ENCODE measurements at regions not wholly inside any gene's neighbourhood (a gene's known extent, or its start where the extent isn't known, plus 50 kb on each side); places are given as distances from the start of the nearest gene placed in this dataset.
A peak's percentile ranks its signal among the peaks of the same experiment; 100 is the strongest.

GRCh38 chr1:199150756-199151155, 511.9 kb downstream of the PTPRC start:
- POLR2A ChIA-PET: interaction anchor here (1.7 kb wide), 1 partner anchor 214 kb away, joined by 4 read pairs; no protein-coding TSS in a partner anchor
- H3K9ac ChIP-seq (ENCODE audit: control insufficient read depth, insufficient read depth, low read length): no peak overlapping the region
- H2AFZ ChIP-seq (ENCODE audit: control insufficient read depth, low read depth, low read length): no peak overlapping the region
- peaks cover 12% of the 10 kb centered on the region; the same call in 1 of the 2 replicates for H3K4me1 ChIP-seq (ENCODE audit: control insufficient read depth, insufficient read depth, low read length)
- CTCF ChIA-PET: no interaction called here
- BruUV-seq (replicated peaks): no TSS peak
- in situ Hi-C loops (cut with MboI) (no loop called here), intact Hi-C loops (cut with micrococcal nuclease; ENCODE audit: unreplicated experiment) (loop anchor here (5.0 to 10.0 kb wide), 2 partner anchors 68 to 216 kb away; no protein-coding TSS in a partner anchor)
- H3K4me3 ChIP-seq: no peak overlapping the region
- no peaks in the 10 kb centered on the region for H3K36me3 ChIP-seq (ENCODE audit: control insufficient read depth in 2 of 2, insufficient read depth in 2 of 2, low read length in 1 of 2)
- H3K27me3 ChIP-seq (replicated peaks in 1 of 2; ENCODE audit: control insufficient read depth in 2 of 2, insufficient read depth in 2 of 2, low read length in 1 of 2): no peaks in the 10 kb centered on the region
- no peaks in the 10 kb centered on the region for H4K20me1 ChIP-seq (ENCODE audit: control insufficient read depth, insufficient read depth)
- no peak for TF ChIP-seq USF2 (IDR thresholded peaks at IDR 0.05; ENCODE audit: borderline replicate concordance, low read depth, low read length)
- no peak for TF ChIP-seq SIN3A (IDR thresholded peaks at IDR 0.05; ENCODE audit: low read depth, low read length)
- peak; percentile 16; the same call in 1 of the 2 replicates for TF ChIP-seq JUNB (IDR thresholded peaks at IDR 0.05)
- RAD21 ChIA-PET (ENCODE audit: unreplicated experiment): interaction anchor here (0.6 to 4.6 kb wide), 3 partner anchors 46 to 214 kb away, joined by 3 to 22 read pairs (median 7); no protein-coding TSS in a partner anchor
- H3K79me2 ChIP-seq (ENCODE audit: control insufficient read depth, insufficient read depth, low read length): no peaks in the 10 kb centered on the region
- H3K9me3 ChIP-seq (replicated peaks; ENCODE audit: control insufficient read depth, insufficient read depth, low read length): no peaks in the 10 kb centered on the region; the same call in 2 of the 3 replicates
- H3K4me2 ChIP-seq (ENCODE audit: control insufficient read depth, insufficient read depth): no peak overlapping the region
- ATAC-seq: no peak
- SMC1A ChIA-PET (ENCODE audit: uncharacterized antibody, unreplicated experiment): interaction anchor here (0.9 kb wide), 1 partner anchor 76 kb away, joined by 3 read pairs; no protein-coding TSS in a partner anchor
- FAIRE-seq: no peak
- WGBS (ENCODE audit: insufficient coverage, insufficient replicate concordance, low lambda C conversion rate, missing lambda C conversion rate): 42% methylated on average over 1 of the region's 1 CpG
- DNase-seq (ENCODE audit: low read depth, low spot score): no peak
- no peak overlapping the region for H3K27ac ChIP-seq (ENCODE audit: control insufficient read depth, insufficient read depth)

GRCh38 chr1:199151634-199152425, 513.0 kb downstream of the PTPRC start:
- BruUV-seq (replicated peaks): no TSS peak
- ATAC-seq (peak; percentile 85), FAIRE-seq (peak; percentile 81), DNase-seq (ENCODE audit: low read depth, low spot score) (no peak)
- Histone ChIP-seq H3K36me3 (ENCODE audit: control insufficient read depth in 2 of 2, insufficient read depth in 2 of 2, low read length in 1 of 2) (no peaks in the 10 kb centered on the region), H3K4me3 (no peak overlapping the region; the same call in 1 of the 2 replicates), H3K9ac (ENCODE audit: control insufficient read depth, insufficient read depth, low read length) (no peak overlapping the region), H3K9me3 (replicated peaks; ENCODE audit: control insufficient read depth, insufficient read depth, low read length) (no peaks in the 10 kb centered on the region; the same call in 2 of the 3 replicates), H3K4me1 (ENCODE audit: control insufficient read depth, insufficient read depth, low read length) (peaks cover 12% of the 10 kb centered on the region; the same call in 1 of the 2 replicates), H3K79me2 (ENCODE audit: control insufficient read depth, insufficient read depth, low read length) (no peaks in the 10 kb centered on the region), H3K4me2 (ENCODE audit: control insufficient read depth, insufficient read depth) (peak overlapping the region; percentile 31), H3K27ac (ENCODE audit: control insufficient read depth, insufficient read depth) (peak overlapping the region; percentile 13; the same call in 1 of the 2 replicates), H2AFZ (ENCODE audit: control insufficient read depth, low read depth, low read length) (peak overlapping the region; percentile 69), H3K27me3 (replicated peaks in 1 of 2; ENCODE audit: control insufficient read depth in 2 of 2, insufficient read depth in 2 of 2, low read length in 1 of 2) (no peaks in the 10 kb centered on the region), H4K20me1 (ENCODE audit: control insufficient read depth, insufficient read depth) (no peaks in the 10 kb centered on the region)
- SMC1A ChIA-PET (ENCODE audit: uncharacterized antibody, unreplicated experiment): interaction anchor here (0.6 to 4.0 kb wide), 21 partner anchors 10 to 265 kb away, joined by 3 to 28 read pairs (median 4); no protein-coding TSS in a partner anchor
- CTCF ChIA-PET: interaction anchor here (0.6 to 2.6 kb wide), 8 partner anchors 11 to 379 kb away, joined by 3 to 11 read pairs (median 4); no protein-coding TSS in a partner anchor
- intact Hi-C loops (cut with micrococcal nuclease; ENCODE audit: unreplicated experiment): loop anchor here (5.0 to 10.0 kb wide), 2 partner anchors 70 to 217 kb away; no protein-coding TSS in a partner anchor
- POLR2A ChIA-PET: interaction anchor here (0.6 to 1.4 kb wide), 5 partner anchors 10 to 241 kb away, joined by 3 to 5 read pairs (median 3); no protein-coding TSS in a partner anchor
- 42% methylated on average over 6 of the region's 6 CpGs for WGBS (ENCODE audit: insufficient coverage, insufficient replicate concordance, low lambda C conversion rate, missing lambda C conversion rate)
- in situ Hi-C loops (cut with MboI): no loop called here
- RAD21 ChIA-PET (ENCODE audit: unreplicated experiment): interaction anchor here (0.6 to 4.6 kb wide), 15 partner anchors 12 to 368 kb away, joined by 3 to 22 read pairs (median 5); no protein-coding TSS in a partner anchor
- TF ChIP-seq IRF4 (IDR thresholded peaks at IDR 0.05; ENCODE audit: low read depth, low read length) (0 out of 2 replicates have a peak, but pooled peaks have one; percentile 20), REST (IDR thresholded peaks at IDR 0.05; ENCODE audit: low read depth, low read length) (no peak), JUNB (IDR thresholded peaks at IDR 0.05) (peak; percentile 19)
